HG03159 (cell line): ENCODE measurements at regions not wholly inside any gene's neighbourhood (a gene's known extent, or its start where the extent isn't known, plus 50 kb on each side); places are given as distances from the start of the nearest gene placed in this dataset.
"Not testable (repeated sequence)": the region's sequence is repeated elsewhere in the genome, so short reads cannot be mapped to it uniquely, and the experiment has no call there.

Source experiments
- ATAC-seq: cut with Tn5 transposase; IDR thresholded peaks from one replicate; pipeline ENCODE4 v1.9.1; 2021; ENCODE audit warnings: mild to moderate bottlenecking, moderate library complexity; ENCODE audit not compliant: unreplicated experiment

GRCh38 chr1:25134307-25134706, 98.0 kb downstream of the SYF2 start:
- no peak for ATAC-seq

- ATAC-seq, result no peak
Measured at GRCh38 chr1:25131794-25132193, 100.5 kb downstream of the SYF2 start.

DNA sequence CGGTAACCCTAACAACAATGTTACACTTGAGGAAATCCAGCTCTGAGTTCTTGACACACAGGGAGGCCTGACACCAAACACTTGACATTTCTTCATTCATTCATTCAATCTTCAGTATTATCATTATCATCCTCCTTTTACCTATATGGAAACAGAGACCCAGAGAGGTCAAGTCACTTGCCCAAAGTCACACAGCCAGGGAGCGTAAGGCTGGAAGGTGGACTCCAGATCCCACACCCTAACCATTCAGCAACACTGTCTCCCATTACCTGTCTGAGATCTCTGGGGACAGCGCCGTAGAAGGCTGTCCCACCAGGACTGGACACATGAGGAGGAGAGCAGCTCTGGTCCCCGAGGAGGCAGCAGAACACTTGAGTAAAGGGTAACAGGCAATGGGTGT, 101.4 kb downstream of the SYF2 start:
- no peak for ATAC-seq

DNA sequence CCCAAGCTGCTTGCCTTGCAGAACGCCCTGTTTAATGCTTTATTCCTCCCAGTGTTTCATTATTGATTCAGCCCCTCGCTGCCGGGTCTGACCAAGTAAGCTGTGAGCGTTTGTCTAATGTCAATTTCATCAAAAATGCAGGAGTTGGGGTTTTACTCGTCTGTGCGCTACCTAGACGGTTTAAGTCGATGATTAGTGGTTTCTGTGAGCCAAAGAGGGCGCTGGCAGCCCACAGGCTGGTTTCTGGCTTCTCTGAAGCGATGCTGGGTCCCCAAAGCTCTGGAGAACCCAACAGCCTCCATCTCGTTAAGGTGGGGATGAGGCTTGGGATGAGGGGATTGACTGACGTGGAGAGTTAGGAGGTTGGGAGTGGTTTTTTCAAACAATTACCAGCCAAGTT, 102.9 kb downstream of the SYF2 start:
- no peak for ATAC-seq

- ATAC-seq, result peak; percentile 48
Measured at GRCh38 chr1:25128121-25128621, 104.1 kb downstream of the SYF2 start.

DNA sequence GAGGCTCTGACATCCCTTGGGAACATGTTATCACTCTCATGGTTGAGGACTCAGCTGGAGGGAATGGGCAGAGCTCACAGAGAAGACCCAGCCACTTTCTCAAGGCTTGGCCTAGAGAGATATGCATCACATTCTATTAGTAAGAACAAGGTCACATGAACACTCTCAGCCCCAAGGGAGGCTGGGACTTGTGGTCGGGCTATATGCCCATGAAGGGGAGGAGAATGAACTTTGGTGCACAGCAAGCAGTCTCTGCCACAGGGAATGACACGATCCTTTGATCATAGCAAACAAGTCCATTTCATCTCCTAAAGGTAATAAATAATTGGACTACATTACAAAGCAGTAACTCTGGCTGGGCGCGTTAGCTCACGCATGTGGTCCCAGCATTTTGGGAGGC, 105.7 kb downstream of the SYF2 start:
- no peak for ATAC-seq

- no peak for ATAC-seq
Measured at GRCh38 chr1:25123551-25123950, 108.8 kb downstream of the SYF2 start.

DNA sequence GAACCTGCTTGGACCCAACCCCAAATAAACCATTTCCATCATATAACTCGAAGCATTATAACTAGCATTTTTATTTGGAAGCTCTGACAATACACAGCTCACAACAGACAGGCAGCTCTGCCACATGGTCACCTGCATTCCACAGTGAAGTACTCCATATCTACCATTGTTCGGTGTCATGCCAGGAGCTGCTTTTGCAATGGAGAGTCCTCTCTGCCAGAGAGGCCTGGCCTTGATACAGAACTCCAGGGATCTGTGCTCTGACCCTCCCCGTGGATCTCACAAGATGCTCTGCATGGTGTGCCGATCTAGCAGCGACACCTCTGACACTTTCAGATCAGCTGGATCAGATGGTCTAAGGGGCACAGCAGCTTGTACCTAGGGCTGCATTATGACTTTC, 109.6 kb downstream of the SYF2 start:
- ATAC-seq, result no peak

- no peak for ATAC-seq
Measured at GRCh38 chr1:25120281-25120680, 112.0 kb downstream of the SYF2 start.

DNA sequence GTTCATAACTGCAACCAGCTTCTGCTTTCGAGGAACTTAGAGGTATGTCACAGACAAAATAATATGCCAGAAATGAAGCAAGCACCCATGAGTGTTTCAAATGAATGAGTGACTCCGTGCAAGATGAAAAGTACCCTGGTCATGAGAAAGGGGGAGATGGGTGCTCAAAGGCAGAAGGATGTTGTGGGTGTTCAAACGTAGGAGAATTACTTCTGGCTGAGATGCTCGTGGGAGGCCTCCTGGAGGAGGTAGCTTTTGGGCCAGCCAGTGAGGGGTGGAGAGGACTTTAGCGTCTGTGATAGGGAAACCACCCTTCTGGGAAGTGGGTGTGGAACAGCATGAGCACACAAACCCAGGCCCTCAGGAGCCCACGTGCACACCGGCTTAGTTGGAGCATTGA, 113.8 kb downstream of the SYF2 start:
- no peak for ATAC-seq

- no peak for ATAC-seq
Measured at GRCh38 chr1:25117233-25117823, 115.0 kb downstream of the SYF2 start.

- no peak for ATAC-seq
Measured at GRCh38 chr1:25116832-25117231, 115.5 kb downstream of the SYF2 start.

GRCh38 chr1:25116117-25116516, 116.2 kb downstream of the SYF2 start:
- ATAC-seq, result not testable (repeated sequence)

DNA sequence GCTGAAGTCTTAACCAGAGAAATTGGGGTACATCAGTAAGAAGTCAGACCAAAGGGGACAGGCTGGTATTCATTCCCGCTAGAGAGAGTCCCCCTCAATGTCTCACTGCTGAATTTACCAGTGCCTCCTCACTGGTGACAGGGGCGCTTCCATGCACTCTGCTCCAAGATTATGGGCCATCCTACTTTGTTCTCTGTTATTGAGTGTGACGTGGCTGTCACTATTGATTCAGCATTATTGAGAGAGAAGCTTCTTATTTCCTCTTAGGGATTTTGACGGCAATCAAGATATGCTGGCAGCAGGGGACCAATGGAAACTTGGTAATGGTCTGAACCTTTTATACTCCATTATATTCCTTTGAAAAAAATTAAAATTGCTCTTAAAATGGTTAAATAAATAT, 118.6 kb downstream of the SYF2 start:
- no peak for ATAC-seq

DNA sequence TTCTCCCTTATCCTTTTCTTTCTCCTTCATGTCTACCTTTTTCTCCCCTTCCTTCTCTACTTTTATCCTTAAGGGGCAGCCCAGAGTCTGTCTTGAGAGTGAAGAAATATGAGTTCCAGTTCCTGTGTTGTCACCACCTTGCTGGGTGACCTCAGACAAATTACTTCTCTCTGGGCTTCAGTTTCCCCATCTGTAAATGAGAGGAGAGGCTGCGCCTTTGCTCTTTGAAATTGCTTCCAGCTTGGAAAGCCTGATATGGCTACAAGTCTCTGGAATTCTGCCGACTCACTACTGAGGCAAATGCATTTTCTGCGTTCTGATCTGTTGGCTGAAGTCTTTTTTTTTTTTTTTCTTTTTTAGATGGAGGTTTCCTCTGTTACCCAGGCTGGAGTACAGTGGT, 119.2 kb downstream of the SYF2 start:
- ATAC-seq, result no peak

- ATAC-seq, result no peak
Measured at GRCh38 chr1:25112400-25112799, 119.9 kb downstream of the SYF2 start.

DNA sequence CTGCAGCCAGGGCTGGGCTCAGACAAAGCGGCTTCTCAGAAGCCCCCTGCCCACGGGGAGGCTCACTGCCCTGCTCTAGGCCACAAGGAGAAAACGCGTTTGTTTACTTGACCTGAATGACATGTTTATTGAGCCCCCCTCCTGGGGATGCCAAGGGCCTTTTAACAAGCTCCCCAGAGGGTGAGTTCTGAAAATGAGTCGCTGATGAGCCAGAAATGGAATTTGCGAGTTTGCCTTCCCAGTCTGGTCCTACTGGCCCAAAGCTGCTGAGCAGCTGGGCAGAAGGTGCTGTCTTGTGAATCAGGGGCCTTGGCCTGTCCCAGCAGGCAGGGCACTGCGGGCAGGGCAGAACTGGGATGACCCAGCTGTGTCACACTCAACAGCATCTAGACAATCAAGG, 120.6 kb downstream of the SYF2 start:
- no peak for ATAC-seq

- ATAC-seq, result no peak
Measured at GRCh38 chr1:25110485-25110884, 121.8 kb downstream of the SYF2 start.

- ATAC-seq, result no peak
Measured at GRCh38 chr1:25110036-25110435, 122.3 kb downstream of the SYF2 start.

GRCh38 chr1:25109531-25109951, 122.8 kb downstream of the SYF2 start:
- ATAC-seq, result no peak

DNA sequence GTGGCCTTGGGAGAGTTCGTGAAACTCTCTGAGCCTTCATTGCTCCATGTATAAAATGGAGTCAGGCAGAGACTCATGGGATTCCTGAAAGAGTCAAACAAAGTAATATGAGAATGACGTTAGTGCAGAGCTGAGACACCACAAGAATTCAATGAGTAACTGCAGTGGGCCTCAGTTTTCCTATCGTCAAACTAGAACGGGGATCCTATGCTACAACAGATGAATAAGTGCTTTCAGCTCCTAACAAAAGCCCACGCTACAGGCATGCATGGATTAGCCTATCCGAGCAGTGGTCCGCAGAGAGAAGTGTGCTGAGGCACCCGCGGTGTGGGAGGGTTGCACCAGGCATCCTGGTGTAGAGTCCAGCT, 124.7 kb downstream of the SYF2 start:
- no peak for ATAC-seq

DNA sequence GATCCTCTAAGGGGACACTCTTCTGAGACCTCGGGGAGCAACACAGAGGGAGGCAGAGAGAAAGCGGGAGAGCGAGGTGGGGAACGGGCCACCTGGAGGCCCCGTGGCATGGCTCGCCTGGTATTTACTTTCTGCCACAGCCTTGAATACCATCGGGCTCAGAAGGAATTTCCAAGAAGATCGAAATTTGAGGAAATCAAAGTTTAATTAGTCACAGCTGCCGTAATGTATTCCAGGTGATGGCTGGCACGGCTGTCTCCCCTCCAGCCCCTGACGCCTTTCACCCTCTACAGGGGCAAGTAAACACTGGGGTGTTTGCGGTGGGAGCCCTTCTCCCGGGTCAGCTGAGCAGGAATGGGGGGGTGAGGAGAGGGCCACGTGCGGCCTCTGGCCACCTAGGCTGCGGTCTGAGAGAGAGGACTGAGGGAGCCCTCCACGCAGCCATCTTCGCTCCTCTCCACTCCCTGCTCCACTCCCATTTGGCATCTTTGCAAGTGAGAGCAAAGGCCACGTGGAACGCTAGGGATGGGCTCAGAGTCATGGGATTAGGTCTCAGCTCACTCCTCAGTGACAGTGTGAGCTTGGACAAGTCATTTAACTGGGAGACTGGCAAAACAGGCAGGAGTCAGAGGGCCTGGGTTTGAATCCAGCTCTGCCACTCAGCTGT, 125.2 kb downstream of the SYF2 start:
- ATAC-seq, result no peak

- ATAC-seq, result no peak
Measured at GRCh38 chr1:25106352-25106751, 126.0 kb downstream of the SYF2 start.
